ENCODE measurements at regions not wholly inside any gene's neighbourhood (a gene's known extent, or its start where the extent isn't known, plus 50 kb on each side); places are given as distances from the start of the nearest gene placed in this dataset.

DNA sequence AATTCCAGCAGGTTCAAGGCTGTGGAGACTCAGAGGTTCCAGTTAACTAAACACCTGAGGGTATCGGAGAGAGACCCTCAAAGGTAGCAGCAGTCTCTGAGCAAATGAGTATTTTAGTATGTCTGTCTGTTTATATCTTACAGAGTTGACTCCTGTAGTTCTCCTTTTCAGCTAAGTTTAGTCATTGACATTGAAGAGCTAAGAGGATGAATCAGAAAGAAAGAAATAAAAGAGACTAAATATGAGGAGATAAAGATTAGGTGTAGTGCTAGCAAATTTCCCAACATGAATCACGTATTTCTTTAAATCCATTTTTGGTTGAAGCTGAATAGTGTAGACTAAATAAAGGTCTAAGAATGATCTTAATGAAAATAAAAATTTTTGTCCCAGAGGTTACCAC lies 474.0 kb upstream of the RGMB start:
- TF ChIP-seq, protein P1, sequence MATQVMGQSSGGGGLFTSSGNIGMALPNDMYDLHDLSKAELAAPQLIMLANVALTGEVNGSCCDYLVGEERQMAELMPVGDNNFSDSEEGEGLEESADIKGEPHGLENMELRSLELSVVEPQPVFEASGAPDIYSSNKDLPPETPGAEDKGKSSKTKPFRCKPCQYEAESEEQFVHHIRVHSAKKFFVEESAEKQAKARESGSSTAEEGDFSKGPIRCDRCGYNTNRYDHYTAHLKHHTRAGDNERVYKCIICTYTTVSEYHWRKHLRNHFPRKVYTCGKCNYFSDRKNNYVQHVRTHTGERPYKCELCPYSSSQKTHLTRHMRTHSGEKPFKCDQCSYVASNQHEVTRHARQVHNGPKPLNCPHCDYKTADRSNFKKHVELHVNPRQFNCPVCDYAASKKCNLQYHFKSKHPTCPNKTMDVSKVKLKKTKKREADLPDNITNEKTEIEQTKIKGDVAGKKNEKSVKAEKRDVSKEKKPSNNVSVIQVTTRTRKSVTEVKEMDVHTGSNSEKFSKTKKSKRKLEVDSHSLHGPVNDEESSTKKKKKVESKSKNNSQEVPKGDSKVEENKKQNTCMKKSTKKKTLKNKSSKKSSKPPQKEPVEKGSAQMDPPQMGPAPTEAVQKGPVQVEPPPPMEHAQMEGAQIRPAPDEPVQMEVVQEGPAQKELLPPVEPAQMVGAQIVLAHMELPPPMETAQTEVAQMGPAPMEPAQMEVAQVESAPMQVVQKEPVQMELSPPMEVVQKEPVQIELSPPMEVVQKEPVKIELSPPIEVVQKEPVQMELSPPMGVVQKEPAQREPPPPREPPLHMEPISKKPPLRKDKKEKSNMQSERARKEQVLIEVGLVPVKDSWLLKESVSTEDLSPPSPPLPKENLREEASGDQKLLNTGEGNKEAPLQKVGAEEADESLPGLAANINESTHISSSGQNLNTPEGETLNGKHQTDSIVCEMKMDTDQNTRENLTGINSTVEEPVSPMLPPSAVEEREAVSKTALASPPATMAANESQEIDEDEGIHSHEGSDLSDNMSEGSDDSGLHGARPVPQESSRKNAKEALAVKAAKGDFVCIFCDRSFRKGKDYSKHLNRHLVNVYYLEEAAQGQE (IDR thresholded peaks at IDR 0.05; ENCODE audit: insufficient read depth in 1 of 2, low read depth in 2 of 2, low read length in 2 of 2) = no peak
- TF ChIP-seq POLR2AphosphoS5 (IDR thresholded peaks at IDR 0.05; ENCODE audit: low read depth, low read length) (no peak), SIN3A (IDR thresholded peaks at IDR 0.05; ENCODE audit: borderline replicate concordance, insufficient read depth, low read length) (no peak)
